Brain microvascular endothelial cell (primary cell): ENCODE measurements at regions not wholly inside any gene's neighbourhood (a gene's known extent, or its start where the extent isn't known, plus 50 kb on each side); places are given as distances from the start of the nearest gene placed in this dataset.

Experiments
- DNase-seq: peaks from one replicate; pipeline ENCODE4 v3.0.0-alpha.2; 2020
- H3K27ac ChIP-seq: fragments of 250-450 bp; sonication (Bioruptor Pico); 2 replicates; pipeline ENCODE4 v1.5.1; 2020; ENCODE audit warnings: mild to moderate bottlenecking, moderate library complexity
- H3K27me3 ChIP-seq: fragments of 250-450 bp; sonication (Bioruptor Pico); replicated peaks from 2 replicates; pipeline ENCODE4 v1.5.1; 2020; ENCODE audit warnings: mild to moderate bottlenecking
- H3K36me3 ChIP-seq: fragments of 250-450 bp; sonication (Bioruptor Pico); replicated peaks from 2 replicates; pipeline ENCODE4 v1.5.1; 2020; ENCODE audit warnings: mild to moderate bottlenecking
- H3K4me3 ChIP-seq: 2 replicates; pipeline ENCODE4 v1.5.1; 2011; ENCODE audit warnings: low read depth, mild to moderate bottlenecking, control low read depth, low read length, moderate library complexity
- in situ Hi-C: cut with HindIII; loops from 2 replicates; pipeline ENCODE4 v1.10.0; 2017; ENCODE audit warnings: low sequenced_read_pairs, low pct_ligation_motif_present
- TF ChIP-seq, protein P1 (sequence below): IDR thresholded peaks from 2 replicates; pipeline ENCODE4 v1.5.1; 2011; ENCODE audit warnings: low read depth, mild to moderate bottlenecking, moderate library complexity, low read length, control low read depth, inconsistent platforms; ENCODE audit errors: missing control alignments

DNA sequence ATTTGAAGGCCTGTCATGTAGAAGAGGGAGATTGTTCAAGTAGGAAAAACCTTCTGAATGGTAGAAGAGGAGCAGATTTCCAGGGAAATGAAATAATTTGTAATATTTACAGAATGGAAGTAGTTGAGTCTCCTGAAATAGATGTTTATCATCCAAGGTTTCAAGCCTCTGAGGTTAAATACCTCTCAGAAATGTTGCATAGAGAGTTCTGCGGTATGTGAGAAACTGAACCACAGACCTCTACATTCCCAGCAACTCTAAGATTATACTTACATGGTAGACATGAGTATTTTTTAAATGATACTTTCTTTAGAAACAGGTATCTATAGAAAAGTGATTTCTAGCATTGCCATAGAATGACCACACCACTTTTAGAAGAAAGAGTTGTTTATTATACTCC is 379.8 kb upstream of the FANCL start:
- H3K27ac ChIP-seq, result peak overlapping the region; percentile 61
- H3K27me3 ChIP-seq, result no peaks in the 10 kb centered on the region
- peak; percentile 28 for DNase-seq
- TF ChIP-seq, protein P1, sequence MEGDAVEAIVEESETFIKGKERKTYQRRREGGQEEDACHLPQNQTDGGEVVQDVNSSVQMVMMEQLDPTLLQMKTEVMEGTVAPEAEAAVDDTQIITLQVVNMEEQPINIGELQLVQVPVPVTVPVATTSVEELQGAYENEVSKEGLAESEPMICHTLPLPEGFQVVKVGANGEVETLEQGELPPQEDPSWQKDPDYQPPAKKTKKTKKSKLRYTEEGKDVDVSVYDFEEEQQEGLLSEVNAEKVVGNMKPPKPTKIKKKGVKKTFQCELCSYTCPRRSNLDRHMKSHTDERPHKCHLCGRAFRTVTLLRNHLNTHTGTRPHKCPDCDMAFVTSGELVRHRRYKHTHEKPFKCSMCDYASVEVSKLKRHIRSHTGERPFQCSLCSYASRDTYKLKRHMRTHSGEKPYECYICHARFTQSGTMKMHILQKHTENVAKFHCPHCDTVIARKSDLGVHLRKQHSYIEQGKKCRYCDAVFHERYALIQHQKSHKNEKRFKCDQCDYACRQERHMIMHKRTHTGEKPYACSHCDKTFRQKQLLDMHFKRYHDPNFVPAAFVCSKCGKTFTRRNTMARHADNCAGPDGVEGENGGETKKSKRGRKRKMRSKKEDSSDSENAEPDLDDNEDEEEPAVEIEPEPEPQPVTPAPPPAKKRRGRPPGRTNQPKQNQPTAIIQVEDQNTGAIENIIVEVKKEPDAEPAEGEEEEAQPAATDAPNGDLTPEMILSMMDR, result no peak
- H3K4me3 ChIP-seq, result no peak overlapping the region
- H3K36me3 ChIP-seq, result no peaks in the 10 kb centered on the region
- in situ Hi-C loops, result no loop called here

DNA sequence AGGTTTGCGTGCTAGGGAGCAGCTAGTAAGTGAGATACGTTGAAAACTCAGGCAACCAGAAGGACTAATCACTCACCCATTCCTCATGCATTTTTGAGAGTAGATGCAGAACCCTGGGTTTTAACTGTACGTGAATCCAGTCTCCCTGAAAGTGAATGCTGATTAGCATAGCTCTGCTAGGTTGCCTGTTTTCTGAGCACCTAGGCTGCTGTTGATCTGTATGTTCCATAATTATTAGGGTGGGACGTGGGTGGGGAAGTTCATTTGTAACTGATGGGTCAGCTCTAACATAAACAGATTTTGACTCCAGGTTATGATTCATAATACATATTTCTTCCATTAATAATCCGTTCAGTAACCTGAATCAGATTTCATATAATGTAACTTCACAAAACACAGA is 379.0 kb upstream of the FANCL start:
- in situ Hi-C loops, result no loop called here
- H3K27ac ChIP-seq, result peak overlapping the region; percentile 61
- H3K27me3 ChIP-seq, result no peaks in the 10 kb centered on the region
- no peak overlapping the region for H3K4me3 ChIP-seq
- H3K36me3 ChIP-seq, result no peaks in the 10 kb centered on the region
- DNase-seq, result peak; percentile 60
- TF ChIP-seq, protein P1, result no peak

DNA sequence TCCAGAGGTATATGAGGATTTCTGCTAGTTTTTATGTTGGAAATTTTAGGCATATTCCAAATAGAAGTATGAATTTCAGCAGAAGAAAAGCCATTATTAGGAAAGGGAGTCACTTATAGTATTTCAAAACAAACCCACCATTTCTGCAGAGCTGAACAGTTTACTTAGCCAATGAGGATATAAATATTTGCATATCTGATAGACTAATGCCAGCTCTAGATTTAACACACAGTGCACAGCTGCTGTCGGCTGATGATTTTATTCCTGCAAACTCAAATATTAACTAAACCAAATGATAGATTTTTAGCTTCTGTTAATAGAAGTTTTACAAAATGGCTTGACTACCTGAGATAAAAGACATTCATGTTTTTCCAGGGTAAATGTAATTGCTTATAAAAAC is 375.8 kb upstream of the FANCL start:
- no peak for DNase-seq
- no peak overlapping the region for H3K4me3 ChIP-seq
- H3K27ac ChIP-seq, result no peak overlapping the region
- H3K36me3 ChIP-seq, result no peaks in the 10 kb centered on the region
- TF ChIP-seq, protein P1, result no peak
- in situ Hi-C loops, result no loop called here
- no peaks in the 10 kb centered on the region for H3K27me3 ChIP-seq

DNA sequence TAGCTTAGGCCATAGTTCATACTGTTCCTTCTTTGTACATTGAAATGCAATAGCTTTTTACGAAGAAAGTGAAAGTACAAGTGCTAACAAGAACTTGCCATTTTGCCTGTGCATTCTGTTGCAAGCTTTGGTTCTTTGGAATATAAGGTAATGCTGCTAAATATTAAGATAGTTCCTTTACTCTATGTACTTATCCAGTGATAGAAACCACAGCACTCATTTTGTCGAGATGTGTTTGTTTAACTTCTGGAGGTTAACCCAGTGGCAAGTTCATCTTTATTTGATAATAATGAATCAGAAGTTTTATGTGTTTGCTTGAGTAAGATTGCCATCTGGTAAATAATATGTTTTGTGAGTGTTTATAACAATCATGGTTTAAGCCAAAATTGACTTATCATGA is 373.1 kb upstream of the FANCL start:
- TF ChIP-seq, protein P1, result no peak
- Histone ChIP-seq H3K4me3 (no peak overlapping the region), H3K27ac (no peak overlapping the region), H3K36me3 (no peaks in the 10 kb centered on the region), H3K27me3 (no peaks in the 10 kb centered on the region)
- in situ Hi-C loops, result no loop called here
- DNase-seq, result no peak

DNA sequence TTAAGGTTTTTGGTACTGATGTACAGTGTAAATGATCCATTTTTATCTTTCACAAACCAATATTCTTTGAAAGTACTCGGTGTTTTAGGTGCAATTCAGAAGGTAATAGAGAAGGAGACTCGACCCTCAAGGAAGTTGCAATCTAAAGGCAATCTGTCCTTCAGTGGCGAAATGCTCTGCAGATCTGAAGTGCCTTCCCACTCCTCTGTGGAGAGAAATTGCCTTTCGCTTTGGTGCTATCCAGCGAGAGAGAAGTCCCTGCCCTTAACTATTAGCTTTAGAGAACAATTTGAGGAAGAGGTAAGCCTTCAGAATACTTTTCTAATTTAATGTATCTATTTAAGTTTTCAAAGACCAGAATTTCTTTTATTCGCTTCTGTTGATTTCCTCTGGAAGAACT is 371.8 kb upstream of the FANCL start:
- TF ChIP-seq, protein P1, result no peak
- no peak for DNase-seq
- in situ Hi-C loops, result no loop called here
- H3K4me3 ChIP-seq, result no peak overlapping the region
- no peaks in the 10 kb centered on the region for H3K27me3 ChIP-seq
- H3K36me3 ChIP-seq, result no peaks in the 10 kb centered on the region
- H3K27ac ChIP-seq, result no peak overlapping the region

DNA sequence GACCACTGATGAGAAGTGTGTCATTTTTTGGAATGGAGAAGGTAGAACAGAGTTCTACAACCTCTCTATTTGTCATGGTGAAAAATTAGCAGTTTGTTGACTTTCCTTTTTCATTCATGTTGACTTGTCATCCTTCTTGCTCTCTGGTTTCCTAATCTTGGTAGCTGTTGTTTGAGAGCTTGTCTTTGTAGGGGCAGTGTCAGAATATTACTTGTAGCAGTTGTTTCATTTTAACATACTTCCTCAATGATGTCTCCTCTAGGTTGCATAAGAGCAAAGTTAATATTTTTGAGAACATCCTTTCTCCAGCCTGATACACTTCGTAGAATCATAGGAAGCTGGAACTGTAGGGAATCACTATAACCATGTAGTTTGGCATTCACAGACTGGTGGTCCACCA is 368.2 kb upstream of the FANCL start:
- DNase-seq, result no peak
- H3K27ac ChIP-seq, result no peak overlapping the region
- no peaks in the 10 kb centered on the region for H3K27me3 ChIP-seq
- H3K4me3 ChIP-seq, result no peak overlapping the region
- no peaks in the 10 kb centered on the region for H3K36me3 ChIP-seq
- TF ChIP-seq, protein P1, result no peak
- in situ Hi-C loops, result no loop called here
